Endodermal cell (in vitro differentiated cells): ENCODE measurements at regions not wholly inside any gene's neighbourhood (a gene's known extent, or its start where the extent isn't known, plus 50 kb on each side); places are given as distances from the start of the nearest gene placed in this dataset.

Source experiments
- DNase-seq: peaks from one replicate; pipeline ENCODE4 v3.0.0-alpha.2; 2017
- H3K27ac ChIP-seq: 2 replicates; pipeline ENCODE4 v1.5.1; 2013; ENCODE audit warnings: mild to moderate bottlenecking, low read depth, low read length, moderate library complexity
- H3K27me3 ChIP-seq: 2 replicates; pipeline ENCODE4 v1.6.1; 2013; ENCODE audit warnings: mild to moderate bottlenecking, low read length, moderate library complexity; ENCODE audit not compliant: insufficient read depth, control insufficient read depth, poor library complexity, severe bottlenecking
- H3K36me3 ChIP-seq: 2 replicates; pipeline ENCODE4 v1.7.0; 2013; ENCODE audit warnings: mild to moderate bottlenecking, low read length, moderate library complexity; ENCODE audit not compliant: control insufficient read depth, insufficient read depth
- H3K4me1 ChIP-seq: one replicate; pipeline ENCODE4 v1.7.0; 2013; ENCODE audit warnings: low read length; ENCODE audit not compliant: control insufficient read depth, insufficient read depth
- H3K4me3 ChIP-seq: 2 replicates; pipeline ENCODE4 v1.5.1; 2013; ENCODE audit warnings: mild to moderate bottlenecking, low read length, moderate library complexity
- H3K9ac ChIP-seq: 2 replicates; pipeline ENCODE4 v1.6.1; 2013; ENCODE audit warnings: mild to moderate bottlenecking, low read length, moderate library complexity; ENCODE audit not compliant: poor library complexity, severe bottlenecking; ENCODE audit errors: extremely low read depth
- H3K9me3 ChIP-seq: 2 replicates; pipeline ENCODE4 v1.6.1; 2013; ENCODE audit warnings: mild to moderate bottlenecking, low read length, moderate library complexity; ENCODE audit not compliant: control insufficient read depth
- H3K27ac Mint-ChIP-seq: 2 replicates; pipeline ENCODE4 v1.8.0; 2020; ENCODE audit warnings: mixed read lengths
- H3K27me3 Mint-ChIP-seq: 2 replicates; pipeline ENCODE4 v1.8.0; 2021; ENCODE audit warnings: mild to moderate bottlenecking, mixed read lengths; ENCODE audit not compliant: insufficient read depth
- H3K36me3 Mint-ChIP-seq: 2 replicates; pipeline ENCODE4 v1.8.0; 2020; ENCODE audit warnings: low read depth, mixed read lengths
- H3K4me1 Mint-ChIP-seq: 2 replicates; pipeline ENCODE4 v1.8.0; 2020; ENCODE audit warnings: mixed read lengths
- H3K4me3 Mint-ChIP-seq: 2 replicates; pipeline ENCODE4 v1.8.0; 2020; ENCODE audit warnings: mild to moderate bottlenecking, moderate library complexity, mixed read lengths
- H3K9me3 Mint-ChIP-seq: 2 replicates; pipeline ENCODE4 v1.8.0; 2020; ENCODE audit warnings: mild to moderate bottlenecking, mixed read lengths
- WGBS, 2 experiments: methylation state at CpG; one replicate each; pipeline versions ENCODE4 v1.1.5 to v1.1.7; 2013; ENCODE audit warnings: missing lambda C conversion rate in 2 of 2, mixed read lengths in 1 of 2; ENCODE audit not compliant: insufficient coverage in 1 of 2, insufficient read length in 1 of 2; 5-methylcytosine and 5-hydroxymethylcytosine counted together
- TF ChIP-seq, protein P1 (sequence below): fragments of 200-600 bp; sonication (generic); conservative IDR thresholded peaks from 2 replicates; pipeline ENCODE4 v1.5.0; 2021; ENCODE audit warnings: antibody characterized with exemption, mild to moderate bottlenecking

DNA sequence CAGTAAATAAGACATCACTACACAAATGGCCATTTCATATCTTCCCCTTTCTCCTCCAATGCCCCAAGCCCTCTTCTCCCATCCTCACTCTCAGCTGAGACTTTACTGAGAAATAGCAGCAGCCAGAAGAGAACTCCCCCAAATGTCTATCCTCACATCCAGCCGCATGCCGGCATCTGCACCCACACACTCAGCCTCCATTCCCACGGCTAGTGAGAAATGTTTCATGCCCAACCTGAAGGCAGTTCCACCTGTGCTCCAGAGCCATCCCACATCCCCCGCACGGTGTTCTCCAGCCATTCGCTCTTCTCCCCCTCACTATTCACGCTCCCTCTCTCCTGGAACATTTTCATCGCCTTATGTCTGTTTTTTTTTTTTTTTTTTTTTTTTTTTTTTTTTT lies 208.7 kb upstream of the DIO3 start:
- H3K27me3 ChIP-seq = no peaks in the 10 kb centered on the region
- H3K9ac ChIP-seq = no peak overlapping the region
- Mint-ChIP-seq H3K36me3 (peaks cover 4% of the 10 kb centered on the region), H3K9me3 (peaks cover 28% of the 10 kb centered on the region), H3K4me1 (peaks cover 3% of the 10 kb centered on the region), H3K27me3 (peaks cover 13% of the 10 kb centered on the region), H3K27ac (no peak overlapping the region), H3K4me3 (no peak overlapping the region)
- no peak overlapping the region for H3K27ac ChIP-seq
- TF ChIP-seq, protein P1, sequence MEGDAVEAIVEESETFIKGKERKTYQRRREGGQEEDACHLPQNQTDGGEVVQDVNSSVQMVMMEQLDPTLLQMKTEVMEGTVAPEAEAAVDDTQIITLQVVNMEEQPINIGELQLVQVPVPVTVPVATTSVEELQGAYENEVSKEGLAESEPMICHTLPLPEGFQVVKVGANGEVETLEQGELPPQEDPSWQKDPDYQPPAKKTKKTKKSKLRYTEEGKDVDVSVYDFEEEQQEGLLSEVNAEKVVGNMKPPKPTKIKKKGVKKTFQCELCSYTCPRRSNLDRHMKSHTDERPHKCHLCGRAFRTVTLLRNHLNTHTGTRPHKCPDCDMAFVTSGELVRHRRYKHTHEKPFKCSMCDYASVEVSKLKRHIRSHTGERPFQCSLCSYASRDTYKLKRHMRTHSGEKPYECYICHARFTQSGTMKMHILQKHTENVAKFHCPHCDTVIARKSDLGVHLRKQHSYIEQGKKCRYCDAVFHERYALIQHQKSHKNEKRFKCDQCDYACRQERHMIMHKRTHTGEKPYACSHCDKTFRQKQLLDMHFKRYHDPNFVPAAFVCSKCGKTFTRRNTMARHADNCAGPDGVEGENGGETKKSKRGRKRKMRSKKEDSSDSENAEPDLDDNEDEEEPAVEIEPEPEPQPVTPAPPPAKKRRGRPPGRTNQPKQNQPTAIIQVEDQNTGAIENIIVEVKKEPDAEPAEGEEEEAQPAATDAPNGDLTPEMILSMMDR = no peak
- H3K4me1 ChIP-seq = no peaks in the 10 kb centered on the region
- no peak for DNase-seq
- H3K4me3 ChIP-seq = no peak overlapping the region
- WGBS, 2 experiments = 97 to 100% methylated on average over 1 to 8 of the region's 8 CpGs
- peaks cover 35% of the 10 kb centered on the region for H3K9me3 ChIP-seq
- no peaks in the 10 kb centered on the region for H3K36me3 ChIP-seq

DNA sequence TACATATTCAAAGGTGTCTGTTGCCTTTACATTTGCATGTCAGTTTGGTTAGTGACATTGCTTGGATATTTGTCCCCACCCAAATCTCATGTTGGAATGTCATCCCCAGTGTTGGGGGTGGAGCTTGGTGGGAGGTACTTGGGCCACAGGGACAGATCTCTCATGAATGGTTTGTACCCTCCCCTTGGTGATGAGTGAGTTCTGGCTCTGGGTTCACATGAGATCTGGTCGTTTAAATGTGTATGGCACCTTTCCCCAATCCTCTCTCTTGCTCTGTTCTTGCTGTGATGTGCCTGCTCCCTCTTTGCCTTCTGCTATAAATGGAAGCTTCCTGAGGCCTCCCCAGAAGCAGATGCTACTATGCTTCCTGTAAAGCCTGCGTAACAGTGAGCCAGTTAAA lies 207.9 kb upstream of the DIO3 start:
- Mint-ChIP-seq H3K9me3 (peaks cover 28% of the 10 kb centered on the region), H3K4me1 (peaks cover 3% of the 10 kb centered on the region), H3K27me3 (peaks cover 13% of the 10 kb centered on the region), H3K4me3 (no peak overlapping the region), H3K36me3 (peaks cover 4% of the 10 kb centered on the region), H3K27ac (no peak overlapping the region)
- WGBS, 2 experiments = 89 to 96% methylated on average over 1 to 2 of the region's 2 CpGs
- Histone ChIP-seq H3K9me3 (peaks cover 31% of the 10 kb centered on the region), H3K4me1 (no peaks in the 10 kb centered on the region), H3K9ac (no peak overlapping the region), H3K27me3 (no peaks in the 10 kb centered on the region), H3K4me3 (no peak overlapping the region), H3K27ac (no peak overlapping the region), H3K36me3 (no peaks in the 10 kb centered on the region)
- TF ChIP-seq, protein P1 = no peak
- DNase-seq = no peak

DNA sequence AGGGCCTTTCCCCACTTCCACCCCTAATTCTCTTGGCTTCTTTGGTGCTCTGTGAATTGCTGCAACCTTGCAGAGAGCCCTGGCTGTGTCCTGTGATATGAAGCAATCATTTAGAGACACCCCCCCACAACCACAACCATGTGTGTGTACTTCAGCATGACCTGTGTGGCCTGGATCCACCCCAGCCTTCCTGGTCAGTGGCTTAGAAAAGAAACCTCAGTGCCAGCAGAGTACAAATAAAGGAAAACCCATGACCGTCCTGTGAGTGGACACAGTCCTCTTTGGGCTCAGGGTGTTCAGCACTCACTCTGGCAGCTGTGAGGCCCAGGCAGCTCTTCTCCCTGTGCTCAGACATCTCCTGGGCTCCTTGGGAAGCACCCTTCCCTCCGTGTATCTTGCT lies 206.6 kb upstream of the DIO3 start:
- peaks cover 4% of the 10 kb centered on the region for H3K36me3 Mint-ChIP-seq
- no peak overlapping the region for H3K27ac Mint-ChIP-seq
- WGBS, 2 experiments = 88 to 93% methylated on average over 2 of the region's 2 CpGs
- no peak overlapping the region for H3K4me3 Mint-ChIP-seq
- Histone ChIP-seq H3K4me3 (no peak overlapping the region), H3K4me1 (peaks cover 3% of the 10 kb centered on the region), H3K9ac (no peak overlapping the region), H3K27me3 (no peaks in the 10 kb centered on the region), H3K27ac (no peak overlapping the region), H3K36me3 (no peaks in the 10 kb centered on the region), H3K9me3 (peaks cover 20% of the 10 kb centered on the region)
- TF ChIP-seq, protein P1 = no peak
- DNase-seq = peak; percentile 6
- H3K9me3 Mint-ChIP-seq = peaks cover 28% of the 10 kb centered on the region
- H3K4me1 Mint-ChIP-seq = peaks cover 7% of the 10 kb centered on the region
- H3K27me3 Mint-ChIP-seq = peaks cover 15% of the 10 kb centered on the region
